Hepatocyte (in vitro differentiated cells): ENCODE measurements at regions not wholly inside any gene's neighbourhood (a gene's known extent, or its start where the extent isn't known, plus 50 kb on each side); places are given as distances from the start of the nearest gene placed in this dataset.

Experiments
- DNase-seq: peaks from one replicate; pipeline ENCODE4 v3.0.0-alpha.2; 2016; ENCODE audit warnings: low spot score
- H2AFZ ChIP-seq: fragments of 200-600 bp; sonication (generic); 2 replicates; pipeline ENCODE4 v1.6.0; 2016; ENCODE audit warnings: antibody characterized with exemption, mild to moderate bottlenecking
- H3K27ac ChIP-seq: fragments of 200-600 bp; sonication (generic); 2 replicates; pipeline ENCODE4 v1.5.1; 2016; ENCODE audit warnings: mild to moderate bottlenecking
- H3K27me3 ChIP-seq: fragments of 200-600 bp; sonication (generic); 2 replicates; pipeline ENCODE4 v1.6.1; 2016
- H3K36me3 ChIP-seq: fragments of 200-600 bp; sonication (generic); replicated peaks from 2 replicates; pipeline ENCODE4 v1.5.1; 2016; ENCODE audit warnings: low read depth; ENCODE audit not compliant: insufficient read depth
- H3K4me1 ChIP-seq: fragments of 200-600 bp; sonication (generic); 2 replicates; pipeline ENCODE4 v1.5.1; 2016; ENCODE audit warnings: mild to moderate bottlenecking, moderate library complexity; ENCODE audit not compliant: insufficient read depth
- H3K4me2 ChIP-seq: fragments of 200-600 bp; sonication (generic); 2 replicates; pipeline ENCODE4 v1.6.0; 2016
- H3K4me3 ChIP-seq: fragments of 200-600 bp; sonication (generic); 2 replicates; pipeline ENCODE4 v1.5.1; 2016; ENCODE audit warnings: mild to moderate bottlenecking
- H3K79me2 ChIP-seq: fragments of 200-600 bp; sonication (generic); 2 replicates; pipeline ENCODE4 v1.6.0; 2017; ENCODE audit warnings: mild to moderate bottlenecking
- H3K9me2 ChIP-seq: fragments of 200-600 bp; sonication (generic); replicated peaks from 2 replicates; pipeline ENCODE4 v1.6.0; 2017; ENCODE audit warnings: mild to moderate bottlenecking; ENCODE audit not compliant: insufficient read depth
- H3K9me3 ChIP-seq: fragments of 200-600 bp; sonication (generic); 2 replicates; pipeline ENCODE4 v1.5.1; 2016; ENCODE audit warnings: low read depth, mild to moderate bottlenecking
- H4K20me1 ChIP-seq: fragments of 200-600 bp; sonication (generic); 2 replicates; pipeline ENCODE4 v1.6.0; 2016; ENCODE audit warnings: mild to moderate bottlenecking; ENCODE audit not compliant: insufficient read depth, poor library complexity, severe bottlenecking
- CTCF ChIP-seq: fragments of 200-600 bp; sonication (generic); IDR thresholded peaks from 2 replicates; pipeline ENCODE4 v1.5.1; 2016; ENCODE audit warnings: antibody characterized with exemption, mild to moderate bottlenecking; ENCODE audit not compliant: poor library complexity
- EZH2 ChIP-seq: fragments of 200-600 bp; sonication (generic); IDR thresholded peaks from 2 replicates; pipeline ENCODE4 v1.6.1; 2016; ENCODE audit warnings: antibody characterized with exemption, mild to moderate bottlenecking, borderline replicate concordance
- EZH2phosphoT487 ChIP-seq: fragments of 200-600 bp; sonication (generic); IDR thresholded peaks from one replicate; pipeline ENCODE4 v1.6.1; 2018; ENCODE audit warnings: antibody characterized with exemption, mild to moderate bottlenecking, low read depth, moderate library complexity; ENCODE audit not compliant: unreplicated experiment, severe bottlenecking
- WGBS: methylation state at CpG from one replicate; pipeline ENCODE4 v1.1.6; 2016; ENCODE audit warnings: low lambda C conversion rate; ENCODE audit errors: missing lambda C conversion rate; 5-methylcytosine and 5-hydroxymethylcytosine counted together

DNA sequence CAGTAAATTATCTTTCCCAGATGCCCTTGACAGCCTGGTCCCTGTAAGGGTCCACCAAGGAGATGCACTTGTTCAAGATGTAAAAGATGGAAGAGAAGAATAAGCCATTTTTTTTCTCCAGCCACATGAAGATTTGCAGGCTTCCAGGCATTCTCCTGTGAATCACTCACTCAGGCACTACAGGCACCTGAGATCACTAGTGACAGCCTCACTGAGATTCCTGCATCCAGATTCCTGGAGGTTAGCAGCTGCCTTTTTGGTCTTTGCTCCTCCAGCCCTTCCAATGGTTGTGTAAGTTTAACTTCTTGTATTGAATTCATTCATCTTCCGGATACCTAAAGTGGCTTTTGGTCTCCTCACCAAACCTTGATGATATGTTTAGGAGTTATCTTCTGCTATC lies 630.2 kb upstream of the CADM1 start:
- WGBS: 80% methylated on average over 1 of the region's 1 CpG
- no peak overlapping the region for H3K27ac ChIP-seq

DNA sequence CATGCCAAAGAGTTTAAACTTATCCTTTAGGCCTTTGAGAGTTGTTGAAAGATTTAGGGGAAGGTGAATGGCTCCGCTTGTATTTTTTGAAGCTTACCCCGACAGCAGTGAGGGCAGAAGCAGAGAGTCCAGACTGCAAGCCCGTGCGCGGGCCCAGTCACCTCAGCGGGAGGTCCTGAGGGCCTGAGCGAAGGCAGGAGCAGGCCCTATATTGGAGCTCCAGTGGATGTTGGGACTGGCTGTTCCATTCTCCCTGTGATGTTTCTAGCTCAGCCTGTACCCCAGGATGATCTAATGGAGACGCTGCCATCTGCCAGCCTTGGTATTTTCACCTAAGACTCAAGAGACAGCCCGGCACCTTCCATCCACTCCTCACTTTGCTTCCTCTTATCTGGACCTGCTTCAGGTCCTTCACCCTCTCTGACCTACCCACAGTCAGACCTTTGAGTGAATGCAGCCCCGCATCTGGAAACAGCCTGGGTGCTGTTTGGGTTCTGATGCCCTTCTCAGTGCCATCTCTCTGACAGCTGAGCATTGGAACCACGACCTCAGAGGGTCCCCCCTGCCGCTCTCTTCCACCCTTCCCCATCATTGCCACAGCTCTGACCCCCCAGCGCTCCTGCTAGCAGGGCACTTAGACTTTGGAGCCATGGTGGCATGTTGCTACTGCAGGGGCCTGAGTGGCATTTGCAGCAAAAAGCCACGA lies 628.2 kb upstream of the CADM1 start:
- Histone ChIP-seq H3K9me2 (no peaks in the 10 kb centered on the region), H3K79me2 (no peaks in the 10 kb centered on the region), H3K36me3 (no peaks in the 10 kb centered on the region), H3K27me3 (no peaks in the 10 kb centered on the region), H4K20me1 (no peaks in the 10 kb centered on the region), H3K9me3 (no peaks in the 10 kb centered on the region), H3K4me1 (peaks cover 5% of the 10 kb centered on the region), H3K4me2 (no peak overlapping the region), H3K4me3 (no peak overlapping the region), H2AFZ (no peak overlapping the region), H3K27ac (no peak overlapping the region)
- DNase-seq: no peak
- TF ChIP-seq EZH2phosphoT487: no peak
- no peak for TF ChIP-seq CTCF
- no peak for TF ChIP-seq EZH2
- WGBS: 89% methylated on average over 14 of the region's 14 CpGs

More for the DNA sequence above, 630.2 kb upstream of the CADM1 start:
- Histone ChIP-seq H3K27me3 (no peaks in the 10 kb centered on the region), H4K20me1 (no peaks in the 10 kb centered on the region), H3K79me2 (no peaks in the 10 kb centered on the region), H3K4me3 (no peak overlapping the region), H3K9me2 (no peaks in the 10 kb centered on the region), H2AFZ (no peak overlapping the region), H3K4me2 (no peak overlapping the region), H3K4me1 (peaks cover 5% of the 10 kb centered on the region), H3K36me3 (no peaks in the 10 kb centered on the region), H3K9me3 (no peaks in the 10 kb centered on the region)
- TF ChIP-seq EZH2 (no peak), EZH2phosphoT487 (no peak), CTCF (no peak)
- no peak for DNase-seq

DNA sequence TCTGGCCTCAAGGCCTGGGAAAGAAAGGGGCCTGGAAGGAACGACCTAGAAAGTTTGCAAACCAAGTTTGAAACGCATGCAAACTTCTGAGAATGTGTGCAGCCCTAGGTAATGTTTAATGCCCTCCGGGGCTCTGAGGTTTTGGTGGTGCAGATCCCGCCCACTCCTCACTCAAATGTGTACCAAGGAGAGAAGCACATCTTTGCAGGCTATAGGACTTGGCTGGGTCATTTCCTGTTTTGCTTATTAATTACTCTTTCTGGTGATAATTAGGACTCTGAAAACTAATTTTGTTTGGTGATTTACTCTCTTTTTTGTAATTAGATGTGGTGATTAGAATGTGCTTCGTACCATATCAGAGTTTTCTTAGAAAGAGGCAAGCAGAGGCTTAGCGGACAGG lies 625.9 kb upstream of the CADM1 start:
- no peaks in the 10 kb centered on the region for H3K9me2 ChIP-seq
- 64% methylated on average over 6 of the region's 6 CpGs for WGBS
- H3K36me3 ChIP-seq: no peaks in the 10 kb centered on the region
- no peaks in the 10 kb centered on the region for H3K9me3 ChIP-seq
- H4K20me1 ChIP-seq: no peaks in the 10 kb centered on the region
- TF ChIP-seq CTCF (no peak), EZH2 (no peak), EZH2phosphoT487 (no peak)
- H3K79me2 ChIP-seq: no peaks in the 10 kb centered on the region
- H3K4me3 ChIP-seq: no peak overlapping the region
- no peak overlapping the region for H2AFZ ChIP-seq
- H3K4me1 ChIP-seq: peaks cover 5% of the 10 kb centered on the region
- DNase-seq: no peak
- no peak overlapping the region for H3K4me2 ChIP-seq
- no peak overlapping the region for H3K27ac ChIP-seq
- H3K27me3 ChIP-seq: no peaks in the 10 kb centered on the region

GRCh38 chr11:116129456-116129855 lies 625.2 kb upstream of the CADM1 start:
- no peaks in the 10 kb centered on the region for H3K36me3 ChIP-seq
- TF ChIP-seq EZH2 (no peak), EZH2phosphoT487 (no peak), CTCF (no peak)
- H3K27ac ChIP-seq: no peak overlapping the region
- no peaks in the 10 kb centered on the region for H3K9me3 ChIP-seq
- no peak overlapping the region for H3K4me3 ChIP-seq
- H3K27me3 ChIP-seq: no peaks in the 10 kb centered on the region
- peaks cover 5% of the 10 kb centered on the region for H3K4me1 ChIP-seq
- H4K20me1 ChIP-seq: no peaks in the 10 kb centered on the region
- H3K9me2 ChIP-seq: no peaks in the 10 kb centered on the region
- no peak overlapping the region for H3K4me2 ChIP-seq
- DNase-seq: no peak
- H2AFZ ChIP-seq: no peak overlapping the region
- H3K79me2 ChIP-seq: no peaks in the 10 kb centered on the region
- WGBS: 90% methylated on average over 9 of the region's 9 CpGs
